ENCODE measurements at regions not wholly inside any gene's neighbourhood (a gene's known extent, or its start where the extent isn't known, plus 50 kb on each side); places are given as distances from the start of the nearest gene placed in this dataset.

DNA sequence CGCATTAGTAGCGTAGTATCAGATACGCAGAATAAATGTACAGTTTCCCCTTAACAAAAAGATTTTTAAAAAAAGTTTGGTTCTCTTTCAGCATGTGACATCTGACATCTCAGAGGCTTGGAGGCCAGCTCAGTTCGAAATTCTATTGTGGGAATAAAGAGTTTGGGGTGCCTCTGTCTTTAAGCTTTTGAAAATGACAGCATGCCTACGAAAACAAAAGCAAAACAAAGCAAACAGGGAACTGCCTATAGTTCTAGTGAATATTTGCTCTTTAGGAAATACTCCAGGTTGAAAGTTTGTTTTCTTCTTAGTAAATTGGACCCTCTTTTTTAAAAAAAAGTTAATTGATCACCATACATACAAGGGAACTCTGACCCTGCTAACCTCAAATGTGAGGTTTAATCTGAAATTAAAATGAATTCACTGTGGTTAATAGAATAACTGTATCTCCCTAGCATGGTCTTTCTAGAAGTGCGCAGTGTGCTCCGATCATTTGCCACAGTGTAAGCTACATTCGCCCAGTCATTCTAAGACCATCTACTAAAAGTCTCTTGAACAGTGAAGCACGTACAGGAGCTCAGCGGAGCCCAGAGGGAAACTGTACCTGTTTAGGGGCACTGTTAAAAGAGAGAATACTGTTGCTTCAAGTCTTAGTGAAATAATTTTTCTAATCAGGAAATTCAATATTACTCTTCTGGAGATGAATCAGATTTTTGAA, 347.0 kb upstream of the CDH2 start:
- DNase-seq: no peak

DNA sequence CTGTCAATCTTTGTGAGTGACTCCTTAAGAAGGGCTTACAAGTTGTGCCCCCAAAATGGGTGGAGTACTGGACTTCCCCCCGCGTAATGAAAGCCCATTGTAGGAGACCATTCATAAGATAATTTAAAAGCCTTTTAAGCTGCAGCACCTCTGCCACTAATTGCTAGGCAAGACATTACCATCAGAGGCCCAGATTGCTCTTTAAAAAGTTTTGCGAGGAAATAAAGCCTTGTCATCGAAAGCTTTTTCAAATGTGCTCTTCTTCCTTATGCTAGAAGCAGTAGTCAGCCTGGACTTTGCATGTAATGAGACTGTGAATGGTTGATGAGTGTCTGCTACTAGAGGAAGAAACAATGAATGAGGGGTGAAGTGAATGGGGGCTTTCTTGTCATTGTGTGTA, 345.3 kb upstream of the CDH2 start:
- no peak for DNase-seq

DNA sequence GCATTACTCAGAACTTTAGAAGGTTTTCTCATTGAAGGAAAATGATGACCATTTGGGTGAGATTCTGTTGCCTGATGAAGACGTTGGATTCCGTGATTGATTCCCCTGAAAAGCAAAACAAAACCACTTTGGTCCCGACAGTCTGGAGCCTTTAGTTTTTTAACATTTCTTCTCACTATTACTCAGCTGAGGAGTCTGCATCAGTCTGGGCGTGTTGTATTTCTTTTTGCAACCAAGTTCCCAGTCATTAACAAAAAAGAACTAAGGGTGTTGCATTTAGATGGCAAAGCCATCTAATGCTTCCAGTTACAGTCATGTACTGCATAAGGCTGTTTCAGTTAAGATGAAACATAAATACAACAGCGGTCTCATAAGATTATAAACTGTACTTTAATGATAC, 343.1 kb upstream of the CDH2 start:
- no peak for DNase-seq

DNA sequence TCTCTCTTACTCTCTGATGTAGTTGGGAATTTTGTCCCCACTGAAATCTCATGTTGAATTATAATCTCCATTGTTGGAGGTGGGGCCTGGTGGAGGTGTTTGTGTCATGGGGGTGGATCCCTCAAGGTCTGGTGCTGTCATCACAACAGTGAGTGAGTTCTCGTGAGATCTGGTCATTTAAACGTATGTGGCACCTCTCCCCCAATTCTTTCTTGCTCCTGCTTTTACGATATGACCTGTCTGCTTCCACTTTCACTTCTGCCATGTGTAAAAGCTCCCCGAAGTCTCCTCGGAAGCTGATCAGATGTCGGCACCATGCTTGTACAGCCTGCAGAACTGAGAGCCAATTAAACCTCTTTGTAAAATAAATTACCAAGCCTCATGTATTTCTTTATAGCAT, 337.8 kb upstream of the CDH2 start:
- no peak for DNase-seq

DNA sequence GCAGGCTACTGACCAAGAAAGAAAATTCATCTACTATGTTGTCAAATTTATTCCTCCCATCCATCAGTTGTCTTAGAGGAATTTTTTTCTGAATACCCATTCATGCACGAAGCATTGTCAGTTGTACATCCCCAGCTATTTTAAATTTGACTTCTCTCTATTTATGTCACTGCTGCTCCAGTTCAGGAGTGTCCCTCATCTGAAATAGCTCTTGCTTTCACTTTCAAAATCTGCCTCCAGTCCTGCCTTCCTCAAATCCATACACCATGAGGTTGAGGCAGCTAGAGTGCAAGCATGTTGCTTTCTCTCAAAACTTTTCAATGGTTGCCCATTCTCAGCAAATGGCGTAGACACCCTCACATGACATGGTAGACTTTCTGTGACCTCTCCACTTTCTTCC, 335.4 kb upstream of the CDH2 start:
- no peak for DNase-seq

DNA sequence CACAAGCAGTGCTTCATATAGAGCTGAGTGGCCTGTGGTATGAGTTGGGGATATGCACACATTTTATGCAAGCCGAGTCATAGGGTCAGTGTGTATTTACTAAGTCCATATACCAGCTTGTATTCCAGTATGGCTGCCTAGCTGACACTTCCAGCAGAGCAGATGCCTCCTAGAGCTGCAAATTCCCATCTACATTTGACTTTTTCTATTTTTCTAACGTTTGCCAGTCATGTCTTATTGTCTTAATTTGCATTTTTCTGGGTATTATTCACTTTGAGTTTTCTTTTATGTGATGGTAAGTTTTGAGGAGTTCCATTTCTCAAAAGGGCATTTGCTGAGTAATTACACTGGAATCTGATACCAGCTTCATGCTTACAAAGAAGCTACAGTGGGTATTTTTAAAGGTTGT, 334.5 kb upstream of the CDH2 start:
- no peak for DNase-seq

DNA sequence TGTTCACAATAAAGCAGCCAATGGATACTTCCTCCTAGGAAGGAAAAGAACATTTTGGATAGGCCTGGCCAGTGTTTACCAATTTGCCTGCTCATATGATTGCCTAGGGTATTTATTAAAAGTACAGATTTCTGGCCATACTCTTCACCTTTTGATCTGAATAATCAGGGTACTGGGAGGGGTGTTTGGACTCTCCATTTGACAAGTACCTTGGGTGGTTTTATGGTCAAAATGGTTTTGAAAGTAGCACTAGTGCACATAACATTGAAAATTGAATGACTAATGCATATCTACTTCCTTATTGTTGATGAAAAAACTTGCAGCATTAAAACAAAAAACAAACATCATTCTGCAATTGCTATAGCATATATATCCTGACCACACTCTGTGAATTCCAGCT, 333.3 kb upstream of the CDH2 start:
- DNase-seq: no peak

DNA sequence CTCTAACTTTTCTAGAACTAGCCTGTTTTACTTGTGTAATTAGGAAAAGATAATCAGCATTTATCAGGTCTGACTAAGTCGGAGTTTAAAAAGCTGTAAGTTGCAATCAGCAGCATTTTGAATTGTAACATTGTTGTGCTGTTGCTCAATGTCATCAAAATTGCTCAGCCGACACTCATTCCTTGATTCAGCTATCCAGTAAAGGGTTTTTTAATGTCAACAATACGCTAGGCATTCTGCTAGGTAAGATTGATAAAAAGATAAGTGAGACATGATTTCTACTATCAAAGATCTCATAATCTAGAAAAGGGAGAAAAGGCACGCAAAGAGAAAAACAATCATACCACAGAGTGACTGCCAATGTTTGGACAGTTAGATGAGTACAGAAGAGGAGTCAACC, 327.1 kb upstream of the CDH2 start:
- DNase-seq: no peak

DNA sequence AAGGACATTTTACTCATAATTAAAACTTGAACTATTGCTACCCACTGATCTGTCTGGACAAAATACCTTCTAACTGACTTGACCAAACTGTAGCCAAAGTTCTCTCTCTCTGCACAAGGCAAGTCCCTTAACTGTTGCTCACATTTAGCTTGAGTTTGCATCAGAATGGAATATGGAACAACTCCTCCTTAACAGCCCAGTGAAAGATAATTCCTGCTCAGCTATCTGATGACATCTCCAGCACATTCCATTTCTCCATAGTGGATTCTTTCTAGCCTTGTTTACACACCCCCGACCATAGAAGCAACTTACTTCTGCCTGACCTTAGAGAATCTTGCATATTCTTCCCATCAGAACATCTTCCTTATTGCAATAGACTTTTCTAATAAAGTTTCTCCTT, 317.2 kb upstream of the CDH2 start:
- DNase-seq: no peak

DNA sequence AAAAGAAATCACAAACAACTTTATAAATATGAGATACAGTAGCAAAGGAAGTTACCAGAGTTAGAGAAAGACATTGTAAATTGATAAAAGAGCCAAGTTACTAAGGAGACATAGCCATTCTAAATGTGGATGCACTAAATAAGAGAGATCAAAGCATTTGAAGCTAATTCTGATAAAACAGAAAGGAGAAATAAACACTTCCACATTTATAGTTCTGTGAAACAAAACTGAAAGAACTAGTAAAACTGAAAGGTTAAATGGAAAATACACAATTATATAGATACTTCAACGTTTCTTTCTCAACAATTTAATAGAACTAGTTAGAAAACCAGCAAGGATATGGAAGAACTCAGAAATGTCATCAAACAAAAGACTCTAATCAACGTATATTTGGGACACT, 309.0 kb upstream of the CDH2 start:
- DNase-seq: no peak

DNA sequence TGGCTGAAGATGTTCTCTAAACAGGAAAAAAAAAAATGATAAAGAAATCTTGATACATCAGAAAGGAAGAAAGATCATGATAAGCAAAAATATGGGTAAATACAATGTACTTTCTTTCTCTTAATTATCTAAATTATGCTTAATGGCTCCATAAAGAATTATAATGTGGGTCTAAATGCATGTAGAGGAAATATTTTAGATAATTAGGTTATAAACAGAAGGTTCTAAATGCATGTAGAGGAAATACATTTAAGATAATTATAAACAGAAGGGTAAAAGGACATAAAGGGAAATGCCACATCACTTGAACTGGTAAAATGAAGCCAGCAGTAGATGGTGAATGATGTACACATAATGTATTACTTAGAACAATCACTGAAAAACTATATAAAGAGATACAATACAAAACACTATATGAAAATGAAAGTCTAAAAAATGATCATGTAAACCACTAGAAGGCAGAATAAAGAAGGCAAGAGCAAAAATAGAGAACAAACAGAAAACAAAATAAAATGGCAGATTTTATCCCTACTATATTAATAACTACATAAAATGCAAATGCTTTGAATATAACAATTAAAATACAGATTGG, 308.4 kb upstream of the CDH2 start:
- no peak for DNase-seq

DNA sequence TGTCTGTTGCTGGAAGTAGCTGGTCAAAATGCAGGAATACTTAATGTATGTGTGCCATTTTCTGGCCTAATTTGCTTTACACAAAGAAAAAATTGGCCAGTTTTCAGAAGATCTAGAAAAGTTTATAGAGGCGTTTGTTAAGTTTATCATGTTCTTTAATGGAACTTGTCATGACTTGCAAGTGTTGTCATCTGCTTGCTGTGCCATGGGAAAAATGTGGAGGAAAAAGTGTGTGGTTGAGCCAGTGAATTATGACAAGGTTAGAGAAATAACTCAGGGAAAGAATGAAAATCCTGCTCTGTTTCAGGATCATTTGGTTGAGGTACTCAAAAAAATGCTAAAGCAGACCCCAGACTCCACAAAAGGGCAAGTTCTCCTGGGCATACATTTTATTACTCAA, 301.6 kb upstream of the CDH2 start:
- DNase-seq: no peak

DNA sequence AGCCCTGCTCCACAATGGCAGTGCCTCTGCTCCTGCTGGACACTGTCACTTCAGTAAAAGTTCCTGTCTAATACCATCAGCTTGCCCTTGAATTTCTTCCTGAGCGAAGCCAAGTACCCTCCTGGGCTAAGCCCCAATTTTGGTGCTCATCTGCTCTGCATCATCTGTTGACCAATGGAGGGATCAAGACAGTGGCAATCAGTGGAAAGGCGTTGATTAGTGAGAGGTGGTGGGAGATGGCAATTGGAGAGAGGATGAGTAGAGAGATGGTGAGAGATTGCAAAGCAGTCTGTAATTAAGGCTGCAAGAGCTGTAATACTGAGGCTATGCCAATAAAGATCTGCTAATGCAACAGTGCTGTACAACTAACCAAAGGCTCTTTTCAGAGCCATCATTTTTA, 299.4 kb upstream of the CDH2 start:
- no peak for DNase-seq

DNA sequence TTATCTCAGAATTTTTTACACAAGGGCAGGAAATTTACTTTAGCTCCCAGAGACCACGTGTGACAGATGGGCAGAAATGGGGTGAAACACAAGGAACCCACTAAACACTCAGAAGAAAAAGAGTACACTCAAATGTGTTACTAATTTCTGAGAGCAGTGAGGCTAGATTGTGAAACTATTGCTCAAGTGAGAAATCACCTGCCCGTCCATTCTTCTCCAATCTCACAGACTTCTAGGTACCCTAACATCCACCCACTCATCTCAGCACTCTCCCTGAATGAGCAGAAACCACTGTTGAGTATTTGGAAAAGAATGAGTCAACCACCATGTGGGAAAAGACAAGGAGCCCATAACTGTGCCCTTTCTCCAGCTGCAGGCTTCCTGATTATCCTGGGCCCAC, 293.0 kb upstream of the CDH2 start:
- no peak for DNase-seq

DNA sequence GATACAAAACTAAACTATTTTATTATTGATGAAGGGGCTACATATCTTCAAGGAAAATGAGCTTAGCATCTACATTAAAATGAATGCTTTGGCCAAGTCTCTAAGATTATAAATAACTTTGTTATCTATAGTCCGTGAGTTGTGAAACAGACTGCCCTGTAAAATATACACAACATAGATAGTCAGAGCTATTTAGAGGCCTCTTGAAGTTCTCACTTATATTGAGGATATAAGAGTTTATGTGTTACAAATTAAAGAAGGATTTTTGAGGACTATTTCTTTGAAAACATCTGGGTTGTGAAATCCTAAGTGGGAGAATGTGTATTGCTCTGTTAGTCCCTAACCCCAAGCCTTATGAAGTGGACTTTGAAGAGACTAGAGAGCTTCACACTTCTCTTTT, 292.0 kb upstream of the CDH2 start:
- no peak for DNase-seq

DNA sequence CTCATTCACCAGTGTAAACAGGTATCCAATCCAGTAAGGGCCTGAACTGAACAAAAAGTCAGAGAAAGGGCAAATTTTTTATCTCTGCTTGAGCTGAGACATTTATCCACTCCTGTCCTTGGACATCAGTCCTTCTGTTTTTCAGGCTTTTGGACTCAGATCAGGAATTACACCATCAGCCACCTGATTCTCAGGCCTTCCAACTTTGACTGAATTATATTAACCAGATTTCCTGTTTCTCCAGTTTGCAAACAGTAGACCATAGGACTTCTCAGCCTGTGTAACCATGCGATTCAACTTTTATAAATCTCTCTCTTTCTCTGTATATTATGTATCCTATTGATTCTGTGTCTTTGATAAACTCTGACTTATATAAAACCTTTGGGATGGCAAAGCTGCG, 289.3 kb upstream of the CDH2 start:
- no peak for DNase-seq

DNA sequence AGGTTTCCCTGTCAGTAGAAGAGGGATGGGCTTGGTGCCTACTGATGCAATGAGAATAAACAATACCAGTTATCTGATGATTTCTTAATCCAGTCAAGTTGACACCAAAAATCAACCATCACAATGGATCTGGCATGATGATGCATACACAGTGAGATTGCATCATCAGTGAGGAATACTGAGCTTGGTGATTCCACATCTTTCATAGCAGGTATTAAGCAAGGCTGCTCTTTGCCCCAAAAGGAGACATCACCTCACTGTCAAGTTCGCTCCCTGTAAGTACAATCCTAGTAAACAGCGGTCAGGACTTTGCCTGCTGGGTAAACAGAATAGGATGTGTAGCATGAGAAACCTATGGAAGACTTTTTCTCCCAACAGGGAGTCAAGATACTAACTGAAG, 282.7 kb upstream of the CDH2 start:
- DNase-seq: no peak

DNA sequence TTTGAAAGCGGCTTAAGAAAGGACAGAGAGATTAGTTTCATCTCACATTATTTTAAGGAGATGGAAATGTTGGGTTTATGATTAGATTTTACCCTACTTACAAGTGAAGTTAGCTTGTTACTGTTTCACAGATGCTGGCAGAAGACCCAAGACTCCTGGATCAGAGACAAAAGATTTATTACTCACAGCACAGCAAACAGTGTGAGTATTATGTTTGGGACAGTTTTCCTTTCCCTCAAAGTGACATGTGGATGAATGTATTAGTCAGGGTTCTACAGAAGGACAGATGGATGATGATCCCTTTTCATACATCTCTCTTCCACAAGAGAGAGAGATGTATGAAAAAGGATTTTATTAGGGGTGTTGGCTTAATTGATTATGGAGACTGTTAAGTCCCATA, 281.8 kb upstream of the CDH2 start:
- no peak for DNase-seq

DNA sequence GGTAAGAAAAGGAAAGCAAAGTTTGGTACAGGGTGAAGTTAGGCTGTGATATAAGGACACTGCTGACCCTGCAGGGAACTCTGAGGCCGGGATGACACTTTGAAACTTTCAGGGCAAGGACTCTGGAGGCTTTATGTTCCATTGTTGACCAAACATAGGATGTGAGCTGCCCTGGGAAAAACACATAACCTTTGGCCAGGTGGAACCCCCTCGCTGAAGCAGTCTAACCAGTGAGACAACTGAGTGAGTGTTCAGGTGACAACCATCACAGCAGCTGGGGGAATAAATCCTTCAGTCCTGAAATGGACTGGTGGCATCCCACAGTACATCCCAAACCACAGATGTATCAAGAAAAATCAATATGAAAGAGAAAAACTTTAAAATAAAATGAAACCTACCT, 280.9 kb upstream of the CDH2 start:
- DNase-seq: no peak

DNA sequence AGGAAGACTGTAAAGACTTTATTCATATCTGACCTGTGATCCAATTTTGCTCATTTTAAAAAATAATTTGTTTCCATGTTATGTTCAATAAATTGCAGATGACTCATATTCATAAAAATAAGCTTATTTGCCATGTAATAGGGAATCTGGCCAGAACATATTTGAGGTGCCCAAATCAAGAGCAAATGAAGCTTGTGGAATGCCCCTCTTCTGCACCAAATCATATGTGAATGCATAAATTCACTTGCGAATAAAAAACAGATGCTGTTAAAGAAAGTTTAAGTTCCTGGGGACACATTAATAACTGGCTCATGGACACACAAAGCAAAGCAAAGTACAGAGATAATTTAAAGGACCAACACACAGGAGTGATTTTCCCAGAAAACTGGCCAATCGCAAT, 279.0 kb upstream of the CDH2 start:
- no peak for DNase-seq

DNA sequence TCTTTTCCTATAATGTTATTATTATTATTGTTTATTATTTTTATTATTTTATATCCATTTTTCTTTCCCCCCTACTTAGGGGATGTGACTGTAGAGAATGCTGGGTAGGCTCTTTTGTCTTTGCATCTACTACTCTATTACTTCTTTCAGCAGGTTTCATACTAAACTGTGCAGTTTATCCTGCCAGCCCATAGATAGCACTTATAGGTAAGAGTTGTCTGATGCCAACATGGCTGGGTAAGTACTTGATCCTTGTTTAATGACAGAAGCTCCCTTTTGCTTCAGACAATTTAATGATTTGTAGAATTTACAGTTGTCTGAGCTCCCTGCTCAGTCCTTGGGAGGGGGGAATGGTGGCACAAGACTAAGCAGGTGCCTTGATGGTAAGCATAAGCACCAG, 262.9 kb upstream of the CDH2 start:
- DNase-seq: no peak

DNA sequence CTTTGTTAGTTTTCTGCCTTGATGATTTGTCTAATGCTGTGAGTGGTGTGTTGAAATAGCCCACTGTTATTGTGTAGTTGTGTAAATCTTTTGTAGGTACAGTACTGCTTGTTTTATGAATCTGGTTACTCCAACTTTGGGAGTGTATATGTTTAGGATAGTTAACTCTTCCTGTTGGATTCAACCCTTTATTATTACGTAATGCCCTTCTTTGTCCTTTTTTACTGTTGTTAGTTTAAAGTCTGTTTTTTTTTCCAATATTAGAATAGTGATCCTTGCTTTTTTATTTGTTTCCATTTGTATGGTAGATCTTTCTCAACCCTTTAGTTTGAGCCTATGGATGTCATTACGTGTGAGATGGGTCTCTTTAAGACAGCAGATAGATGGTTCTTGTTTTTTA, 261.5 kb upstream of the CDH2 start:
- DNase-seq: no peak

DNA sequence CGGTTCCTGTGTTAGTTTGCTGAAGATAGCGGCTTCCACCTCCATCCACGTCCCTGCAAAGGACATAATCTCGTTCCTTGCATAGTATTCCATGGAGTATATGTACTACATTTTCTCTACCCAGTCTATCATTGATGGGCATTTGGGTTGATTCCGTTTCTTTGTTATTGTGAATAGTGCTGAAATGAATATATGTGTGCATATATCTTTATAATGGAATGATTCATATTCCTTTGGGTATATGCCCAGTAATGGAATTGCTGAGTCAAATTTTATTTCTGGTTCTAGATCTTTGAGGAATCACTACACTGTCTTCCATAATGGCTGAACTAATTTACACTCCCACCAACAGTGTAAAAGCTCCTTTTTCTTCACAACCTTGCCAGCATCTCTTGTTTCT, 255.4 kb upstream of the CDH2 start:
- no peak for DNase-seq

DNA sequence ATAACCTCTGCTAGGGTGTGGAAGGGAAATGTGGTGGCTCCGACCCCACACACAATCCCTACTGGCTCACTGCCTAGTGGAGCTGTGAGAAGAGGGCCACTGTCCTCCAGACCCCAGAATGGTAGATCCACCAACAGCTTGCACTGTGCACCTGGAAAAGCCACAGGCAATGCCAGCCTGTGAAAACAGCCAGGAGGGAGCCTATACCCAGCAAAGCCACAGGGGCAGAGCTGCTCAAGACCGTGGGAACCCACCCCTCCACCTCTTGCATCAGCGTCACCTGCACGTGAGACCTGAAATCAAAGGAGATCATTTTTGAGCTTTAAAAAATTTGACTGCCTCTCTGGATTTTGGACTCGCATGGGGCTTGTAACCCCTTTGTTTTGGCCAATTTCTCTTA, 249.0 kb upstream of the CDH2 start:
- no peak for DNase-seq

DNA sequence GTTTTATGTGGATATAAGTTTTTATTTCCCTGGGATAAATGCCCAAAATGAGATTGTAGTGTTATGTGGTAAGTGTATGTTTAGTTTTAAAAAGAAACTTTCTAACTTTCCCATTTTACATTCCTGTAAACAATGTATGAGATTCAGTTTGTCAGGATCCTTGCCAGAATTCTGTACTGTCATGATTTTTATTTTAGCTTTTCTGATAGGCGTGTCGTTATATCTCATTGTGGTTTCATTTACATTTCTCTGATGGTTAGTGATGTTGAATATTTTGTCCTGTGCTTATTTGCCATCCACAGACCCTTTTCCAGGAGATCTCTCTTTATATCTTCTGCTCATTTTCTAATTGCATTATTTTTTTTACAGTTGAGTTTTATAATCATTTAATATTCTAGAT, 245.6 kb upstream of the CDH2 start:
- no peak for DNase-seq

All from CD4-positive, alpha-beta T cell treated with Interleukin-4 for 1 hour (primary cell).